ENCODE measurements at regions not wholly inside any gene's neighbourhood (a gene's known extent, or its start where the extent isn't known, plus 50 kb on each side); places are given as distances from the start of the nearest gene placed in this dataset.
"Not testable (repeated sequence)": the region's sequence is repeated elsewhere in the genome, so short reads cannot be mapped to it uniquely, and the experiment has no call there.

- not testable (repeated sequence) for DNase-seq
These were observed 398.6 kb downstream of the DMRTA1 start for GRCh38 chr9:22845243-22845642.

- no peak for DNase-seq
These were observed 409.4 kb downstream of the DMRTA1 start for GRCh38 chr9:22855980-22856379.

GRCh38 chr9:22857316-22857715 is 410.7 kb downstream of the DMRTA1 start:
- no peak for DNase-seq

- DNase-seq = no peak
These were observed 416.5 kb downstream of the DMRTA1 start for GRCh38 chr9:22863106-22863505.

DNA sequence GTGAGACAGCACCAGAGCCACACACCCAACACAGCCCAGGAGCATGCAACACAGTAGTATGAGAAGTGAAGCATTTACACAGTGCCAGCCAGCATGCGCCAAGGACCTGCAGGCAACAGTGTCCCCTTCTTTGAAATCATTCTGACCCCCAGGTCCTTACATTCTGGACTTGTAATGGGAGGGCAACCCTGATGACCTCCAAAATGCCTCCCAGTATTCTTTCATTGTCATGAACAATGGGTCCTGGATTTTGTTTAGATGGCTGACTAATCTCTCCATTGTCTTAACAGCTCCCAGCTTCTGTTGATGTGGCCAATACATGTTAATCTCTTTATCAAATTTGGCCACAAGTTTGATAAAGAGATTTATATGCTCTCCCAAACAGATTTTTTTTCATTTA is 417.1 kb downstream of the DMRTA1 start:
- DNase-seq = no peak

DNA sequence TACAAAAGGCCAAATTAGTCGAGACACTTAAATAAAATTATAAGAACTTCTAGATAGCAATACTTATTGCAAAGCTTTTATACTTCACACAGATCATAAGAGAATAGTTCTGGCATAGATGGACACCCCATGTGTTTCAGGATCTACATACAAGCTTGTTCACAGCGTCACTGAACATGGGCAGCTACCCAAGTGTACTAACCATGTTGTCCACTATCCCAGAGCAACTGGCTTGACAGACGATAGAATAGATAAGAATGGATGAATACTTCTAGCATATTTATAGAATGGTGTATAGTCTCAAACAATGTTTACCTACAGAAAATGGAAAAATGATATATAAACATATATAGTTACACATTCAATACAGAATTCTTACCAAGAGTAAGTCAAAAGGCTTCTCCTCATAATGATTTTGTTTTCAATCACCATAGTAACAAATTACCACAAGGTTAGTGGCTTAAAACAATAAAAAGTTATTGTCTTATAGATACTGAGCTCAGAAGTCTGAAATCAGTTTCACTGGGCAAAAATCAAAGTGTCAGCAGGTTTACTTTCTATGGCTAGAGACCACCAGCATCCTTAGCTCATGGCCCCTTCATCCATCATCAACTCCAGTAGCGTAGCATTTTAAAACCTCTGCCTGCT is 446.7 kb downstream of the DMRTA1 start:
- DNase-seq = no peak

GRCh38 chr9:22898591-22898990 is 452.0 kb downstream of the DMRTA1 start:
- no peak for DNase-seq

- no peak for DNase-seq
These were observed 465.0 kb downstream of the DMRTA1 start for GRCh38 chr9:22911632-22912031.

GRCh38 chr9:22913026-22913425 is 466.4 kb downstream of the DMRTA1 start:
- no peak for DNase-seq

GRCh38 chr9:22913518-22913917 is 466.9 kb downstream of the DMRTA1 start:
- DNase-seq = no peak

- no peak for DNase-seq
These were observed 469.5 kb downstream of the DMRTA1 start for GRCh38 chr9:22916148-22916547.

DNA sequence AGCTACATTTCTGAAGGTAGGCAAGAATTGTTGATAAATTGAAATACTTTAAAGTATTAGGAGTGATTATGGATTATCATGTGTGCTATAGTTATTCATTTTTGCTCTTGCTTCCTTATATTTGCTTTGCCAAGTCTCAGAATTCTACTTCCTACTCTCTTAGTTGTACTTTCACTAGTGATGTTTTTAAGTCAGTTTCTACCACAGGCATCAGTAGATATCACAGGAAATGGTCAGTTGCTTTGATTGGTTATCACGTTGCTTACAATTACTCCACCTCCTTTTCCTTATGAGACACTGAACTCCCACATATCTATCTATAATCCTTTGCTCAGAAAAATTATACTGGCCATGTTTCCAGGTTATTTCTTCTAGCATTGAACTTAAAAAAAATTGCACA is 472.8 kb downstream of the DMRTA1 start:
- DNase-seq = no peak

- DNase-seq = no peak
These were observed 475.1 kb downstream of the DMRTA1 start for GRCh38 chr9:22921742-22922141.

GRCh38 chr9:22922222-22922621 is 475.6 kb downstream of the DMRTA1 start:
- no peak for DNase-seq

DNA sequence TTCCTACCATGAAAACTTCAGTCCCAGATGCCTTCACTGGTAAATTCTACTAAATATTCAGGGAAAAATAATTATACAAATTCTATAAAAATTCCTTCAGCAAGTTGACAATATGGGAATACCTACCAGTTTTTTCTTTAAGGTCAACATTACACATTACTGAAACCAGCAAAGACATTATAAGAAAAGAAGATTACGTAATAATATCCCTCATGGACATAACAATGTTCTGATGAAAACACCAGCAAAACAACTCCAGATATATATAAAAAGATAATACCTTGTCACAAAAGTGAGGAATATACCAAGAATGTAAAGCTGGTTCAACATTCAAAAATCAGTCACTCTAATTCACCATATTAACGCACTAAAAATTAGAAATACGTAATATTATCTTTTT is 507.9 kb downstream of the DMRTA1 start:
- DNase-seq = no peak

- no peak for DNase-seq
These were observed 508.3 kb downstream of the DMRTA1 start for GRCh38 chr9:22954964-22955363.

DNA sequence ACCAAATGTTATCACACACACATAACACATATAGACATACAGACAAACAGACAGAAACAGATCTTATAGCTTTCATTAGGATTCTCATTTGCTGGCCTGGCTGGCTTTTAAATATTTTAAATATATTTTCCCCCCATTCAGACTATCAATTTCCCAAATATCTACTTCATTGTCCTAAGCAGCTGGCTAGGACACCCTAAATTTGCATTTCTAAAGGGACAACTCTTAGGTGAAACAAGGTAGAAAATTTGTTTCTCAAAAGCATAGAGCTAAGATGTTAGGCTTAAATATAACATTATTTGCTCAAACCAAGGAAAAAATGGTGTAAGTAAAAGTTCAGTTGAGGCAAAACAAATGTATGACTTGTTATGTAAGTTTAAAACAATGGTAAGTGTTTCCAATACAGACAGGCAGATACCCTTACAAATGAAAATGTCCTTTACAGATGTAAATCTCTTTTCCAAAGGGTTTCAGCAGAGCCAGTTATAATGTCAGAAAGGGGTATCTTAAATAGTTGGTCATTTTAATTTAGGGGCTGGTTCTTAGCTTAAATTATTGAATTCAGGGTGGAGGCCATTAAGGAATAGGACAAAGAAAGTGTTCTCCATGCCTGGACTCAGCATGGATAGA is 522.8 kb downstream of the DMRTA1 start:
- DNase-seq = no peak

DNA sequence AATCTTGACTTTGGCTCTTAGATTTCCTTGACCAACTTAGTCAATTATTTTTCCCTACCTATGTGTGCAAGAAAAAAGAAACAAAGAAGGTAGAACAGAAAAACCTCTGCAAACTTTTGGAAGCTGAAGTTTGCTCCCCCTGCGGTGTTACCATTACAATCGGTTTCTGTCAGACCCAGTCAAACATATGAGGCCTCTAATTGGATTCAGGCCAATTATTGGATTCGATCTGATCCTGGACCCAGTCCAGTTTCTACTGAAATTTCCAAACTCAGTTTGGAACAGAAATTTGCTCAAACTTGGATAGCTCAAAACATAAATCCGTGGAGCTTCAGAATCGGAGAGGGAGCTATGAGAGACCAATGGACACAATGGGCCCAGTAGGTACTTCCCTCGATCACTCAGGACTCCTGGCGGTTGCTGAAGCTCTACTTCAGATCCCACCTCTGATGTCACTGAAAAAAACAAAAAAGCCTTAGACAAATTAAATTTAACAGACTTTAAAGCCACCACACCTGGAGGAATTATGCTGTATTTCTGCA is 523.9 kb downstream of the DMRTA1 start:
- DNase-seq = no peak

GRCh38 chr9:22975951-22976350 is 529.3 kb downstream of the DMRTA1 start:
- no peak for DNase-seq

DNA sequence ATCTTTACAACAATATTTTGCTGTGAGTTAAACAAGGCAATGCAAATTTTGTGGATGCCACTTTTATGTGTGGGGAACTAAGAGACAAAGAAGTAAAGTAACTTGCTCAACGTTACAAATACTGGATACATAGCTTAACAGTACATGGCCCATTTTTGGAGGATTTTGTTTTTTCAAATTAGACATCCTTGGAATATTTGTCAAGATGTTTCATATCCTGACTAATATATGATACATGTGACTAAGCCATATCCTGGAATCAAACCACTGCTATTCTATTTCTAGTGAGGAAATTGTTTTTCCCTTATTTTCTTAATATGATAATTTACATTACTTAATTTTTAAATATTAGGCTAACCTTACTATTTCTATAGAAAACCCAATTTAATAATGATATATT is 529.8 kb downstream of the DMRTA1 start:
- no peak for DNase-seq

DNA sequence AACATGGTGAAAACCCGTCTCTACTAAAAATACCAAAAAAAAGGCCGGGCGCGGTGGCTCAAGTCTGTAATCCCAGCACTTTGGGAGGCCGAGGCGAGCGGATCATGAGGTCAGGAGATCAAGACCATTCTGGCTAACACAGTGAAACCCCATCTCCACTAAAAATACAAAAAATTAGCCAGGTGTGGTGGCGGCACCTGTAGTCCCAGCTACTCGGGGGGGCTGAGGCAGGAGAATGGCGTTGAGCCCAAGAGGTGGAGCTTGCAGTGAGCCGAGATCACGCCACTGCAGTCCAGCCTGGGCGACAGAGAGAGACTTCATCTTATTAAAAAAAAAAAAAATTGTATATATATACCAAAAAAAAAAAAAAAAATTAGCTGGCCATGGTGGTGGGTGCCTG is 533.8 kb downstream of the DMRTA1 start:
- DNase-seq = not testable (repeated sequence)

DNA sequence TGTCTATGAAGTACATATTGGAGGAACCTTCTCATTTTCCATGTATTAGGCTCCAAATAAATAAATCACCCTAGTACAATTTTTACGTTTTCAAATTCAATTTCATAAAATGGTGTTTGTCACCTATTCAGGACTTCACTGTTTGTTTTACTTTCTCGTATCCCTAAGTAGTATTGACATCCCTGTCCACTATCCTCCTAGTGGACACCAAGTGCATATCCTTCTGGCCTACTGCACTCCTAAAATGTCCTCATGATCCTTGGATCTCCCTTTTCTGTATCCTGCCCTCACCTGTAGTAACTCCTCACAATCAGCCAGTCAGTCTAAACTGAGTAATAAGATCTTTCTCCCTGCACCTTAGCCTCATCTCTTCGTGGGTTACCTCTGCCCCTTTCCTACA is 539.9 kb downstream of the DMRTA1 start:
- DNase-seq = no peak

DNA sequence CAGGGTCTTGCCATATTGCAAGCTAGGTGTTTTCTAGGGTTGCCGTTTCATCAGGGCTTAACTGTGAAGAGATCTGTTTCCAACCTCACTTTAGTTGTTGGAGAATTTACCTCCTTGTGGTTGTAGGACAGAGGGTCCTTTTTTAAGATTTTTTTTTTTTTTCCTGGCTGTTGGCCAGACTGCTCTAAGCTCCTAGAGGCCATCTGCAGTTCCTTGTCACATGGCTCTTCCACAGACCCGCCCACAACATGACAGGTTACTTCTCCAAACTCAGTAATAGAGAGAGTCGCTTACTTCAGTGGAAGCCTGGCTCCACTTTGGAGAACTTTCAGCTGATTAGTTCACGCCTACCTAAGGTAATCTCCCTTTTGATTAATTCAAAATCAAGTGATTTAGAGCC is 543.7 kb downstream of the DMRTA1 start:
- DNase-seq = no peak

GRCh38 chr9:22992780-22993179 is 546.2 kb downstream of the DMRTA1 start:
- DNase-seq = no peak

- no peak for DNase-seq
These were observed 551.3 kb downstream of the DMRTA1 start for GRCh38 chr9:22997923-22998322.
